Skin of body (tissue), 1 donor: ENCODE measurements at regions not wholly inside any gene's neighbourhood (a gene's known extent, or its start where the extent isn't known, plus 50 kb on each side); places are given as distances from the start of the nearest gene placed in this dataset.

ENCODE experiments used
- DNase-seq: peaks from one replicate; lab custom pipeline; 2025; lab: John Stamatoyannopoulos, UW

- DNase-seq, result no peak
Measured at GRCh38 chr3:72262736-72263135, 477.8 kb upstream of the PROK2 start.

- no peak for DNase-seq
Measured at GRCh38 chr3:72261566-72262564, 476.9 kb upstream of the PROK2 start.

- DNase-seq, result no peak
Measured at GRCh38 chr3:72260588-72260910, 475.6 kb upstream of the PROK2 start.

- DNase-seq, result no peak
Measured at GRCh38 chr3:72259755-72260587, 475.0 kb upstream of the PROK2 start.

DNA sequence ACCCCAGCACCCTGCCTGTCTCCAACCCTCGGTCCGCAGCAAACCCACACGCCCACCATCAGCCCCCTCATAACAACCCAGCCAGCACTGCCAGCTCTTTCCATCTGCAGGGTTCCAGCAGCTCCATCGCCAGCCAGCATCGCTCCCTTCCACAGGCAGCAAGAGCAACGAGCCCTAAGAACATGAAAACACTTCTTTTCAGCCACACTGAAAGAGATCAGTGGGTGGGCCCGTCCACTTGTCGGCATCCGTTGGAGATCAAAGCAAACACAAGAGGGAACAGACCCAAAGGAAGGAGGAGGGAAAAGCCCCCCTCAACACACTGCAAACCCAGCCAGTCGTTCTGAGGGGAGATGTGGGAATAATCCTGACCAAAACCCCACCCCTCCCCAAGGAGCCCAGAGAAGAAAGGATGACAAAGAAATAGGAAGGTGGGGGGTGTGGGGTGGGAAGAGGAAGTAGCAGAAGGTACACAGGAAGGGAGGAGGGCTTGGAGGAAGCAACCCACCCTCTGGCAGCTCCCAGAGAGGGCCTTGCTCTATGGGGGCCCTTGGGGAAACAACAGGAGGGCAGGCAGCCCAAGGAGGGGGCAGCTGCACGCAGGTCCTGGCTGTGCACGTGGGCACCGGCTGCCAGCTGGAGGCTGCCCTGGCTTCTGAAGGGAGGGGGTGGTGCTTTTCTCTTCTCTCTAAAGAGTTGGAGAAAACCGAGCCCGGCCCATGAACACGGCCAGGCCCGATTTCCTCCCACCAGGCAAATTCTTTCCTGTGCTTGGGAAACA, 473.6 kb upstream of the PROK2 start:
- DNase-seq, result no peak

DNA sequence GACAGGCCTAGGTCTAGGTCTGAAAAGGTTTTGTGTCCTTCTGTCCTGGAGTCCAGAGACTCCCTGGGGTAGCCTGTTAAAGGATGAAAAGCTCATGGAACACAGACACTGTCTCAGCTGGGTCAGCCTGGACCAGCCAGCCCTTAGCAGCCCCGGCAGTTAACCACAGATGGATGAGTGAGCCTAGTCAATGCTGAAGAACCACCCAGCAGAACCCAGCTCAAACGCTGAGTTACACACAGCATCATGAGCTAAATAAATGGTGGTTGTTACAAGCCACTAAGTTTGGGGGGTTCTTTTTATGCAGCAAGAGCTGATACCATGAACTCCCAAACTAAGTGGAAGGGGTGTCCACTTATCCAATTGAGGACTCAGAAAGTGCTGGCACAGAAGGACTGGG, 472.8 kb upstream of the PROK2 start:
- no peak for DNase-seq

DNA sequence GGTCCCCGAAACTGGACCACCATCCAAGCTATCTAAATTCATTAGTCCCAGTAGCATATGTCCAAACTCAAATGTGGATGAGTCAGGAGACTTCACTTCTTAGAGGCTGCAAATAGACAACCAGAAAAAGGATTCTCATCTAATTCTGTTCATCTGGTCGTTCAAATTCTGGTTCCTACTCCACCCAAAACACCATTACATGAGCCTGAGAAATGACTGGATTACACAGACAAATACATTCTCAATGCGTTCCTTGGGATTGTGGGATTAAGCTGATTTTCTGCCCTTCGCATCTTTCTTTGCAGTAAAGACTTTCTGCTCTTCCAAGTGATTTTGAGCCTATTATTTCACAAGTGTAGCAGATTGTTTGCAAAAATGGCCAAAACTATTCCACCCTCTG, 472.3 kb upstream of the PROK2 start:
- no peak for DNase-seq

GRCh38 chr3:72256716-72257115, 471.8 kb upstream of the PROK2 start:
- no peak for DNase-seq

DNA sequence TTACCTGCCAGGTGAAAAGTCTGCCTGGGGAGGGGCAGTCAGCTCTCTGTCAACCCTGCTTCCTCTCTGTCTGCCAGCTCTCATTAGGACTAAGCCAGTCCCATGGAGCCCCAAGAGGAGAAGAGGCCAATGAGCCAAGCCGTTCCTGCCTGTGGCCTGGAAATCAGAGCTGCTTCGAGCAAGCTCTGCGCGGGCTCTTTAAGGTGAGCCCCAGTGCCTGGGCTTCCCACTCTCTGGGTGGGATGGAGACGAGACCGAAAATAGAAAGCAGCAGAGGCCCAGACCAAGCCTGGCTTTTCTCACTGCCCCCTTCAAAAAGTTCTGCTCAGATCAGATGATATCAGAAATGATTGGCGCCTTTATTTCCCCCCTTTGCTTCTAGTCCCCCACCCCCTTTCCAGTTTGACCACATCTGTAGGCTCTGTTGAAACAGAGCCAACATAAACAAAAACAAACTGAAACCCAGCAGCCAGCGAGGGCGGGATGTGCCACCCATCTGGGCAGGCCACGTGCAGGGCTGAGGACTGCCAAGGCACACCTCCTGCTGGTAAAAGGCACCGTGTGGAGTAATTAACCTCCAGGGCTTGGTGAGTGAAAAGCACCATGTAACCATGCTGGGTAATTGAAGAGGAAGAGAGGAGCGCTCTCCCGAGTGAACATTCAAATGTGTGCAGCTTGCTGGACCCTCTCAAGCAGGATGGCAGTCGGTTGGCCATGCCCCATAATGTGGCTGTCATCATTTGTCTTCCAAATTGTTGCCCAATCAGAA, 471.0 kb upstream of the PROK2 start:
- DNase-seq, result peak; percentile 33

DNA sequence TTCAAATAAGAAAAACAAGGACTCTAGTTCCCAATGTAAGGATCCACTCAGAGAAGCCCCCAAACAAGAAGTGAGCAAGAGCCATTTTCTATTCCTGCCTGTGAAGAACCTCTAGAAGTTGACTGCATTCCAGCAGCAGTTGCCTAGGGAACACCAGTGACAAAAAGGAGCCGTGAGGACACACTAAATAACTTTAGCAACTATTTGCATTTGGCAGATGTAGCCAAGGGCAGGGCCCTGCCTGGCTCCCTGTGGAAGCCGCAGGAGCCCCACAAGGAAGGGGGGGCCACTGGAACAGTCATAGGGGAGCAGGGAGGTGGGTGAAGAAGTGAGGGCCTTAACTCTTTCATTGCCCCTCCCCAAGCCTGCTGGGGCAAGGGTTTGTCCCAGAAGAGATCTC, 470.2 kb upstream of the PROK2 start:
- peak; percentile 78 for DNase-seq

DNA sequence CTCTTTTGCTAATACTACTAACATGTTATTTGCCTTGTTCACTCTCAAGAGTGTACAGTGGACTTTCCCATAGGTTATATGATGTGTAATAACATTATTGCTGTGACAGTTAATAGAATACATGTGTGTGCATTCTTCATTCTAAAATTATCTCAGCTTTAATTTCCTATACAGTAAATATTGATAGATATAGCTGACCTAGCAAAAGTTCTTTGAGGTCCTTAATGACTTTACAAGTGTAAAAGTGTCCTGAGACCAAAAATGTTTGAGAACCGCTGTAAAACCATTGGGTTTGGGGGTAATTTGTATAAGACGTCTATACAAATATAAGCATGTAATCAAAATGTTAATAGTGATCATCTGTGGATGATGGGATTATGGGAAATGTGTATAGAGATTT, 469.5 kb upstream of the PROK2 start:
- DNase-seq, result no peak

DNA sequence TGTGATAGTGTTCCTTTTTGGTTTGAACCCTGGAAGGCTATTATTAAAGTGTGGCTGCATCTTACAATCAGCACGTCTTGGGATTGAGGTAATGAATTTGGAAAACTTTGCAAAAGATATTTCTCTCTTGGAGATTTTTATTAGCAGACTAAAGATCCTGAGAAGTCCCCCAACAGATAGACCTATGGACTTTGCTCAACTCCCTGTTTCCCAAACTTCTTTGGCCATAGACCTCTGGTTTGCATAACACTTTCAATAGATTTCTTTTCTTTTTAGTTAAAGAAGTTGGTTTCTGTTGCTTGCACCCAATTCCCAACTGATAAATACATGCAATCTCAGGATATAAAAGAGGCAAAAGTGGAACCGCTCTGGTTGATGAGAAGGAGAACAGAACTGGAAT, 465.8 kb upstream of the PROK2 start:
- no peak for DNase-seq

DNA sequence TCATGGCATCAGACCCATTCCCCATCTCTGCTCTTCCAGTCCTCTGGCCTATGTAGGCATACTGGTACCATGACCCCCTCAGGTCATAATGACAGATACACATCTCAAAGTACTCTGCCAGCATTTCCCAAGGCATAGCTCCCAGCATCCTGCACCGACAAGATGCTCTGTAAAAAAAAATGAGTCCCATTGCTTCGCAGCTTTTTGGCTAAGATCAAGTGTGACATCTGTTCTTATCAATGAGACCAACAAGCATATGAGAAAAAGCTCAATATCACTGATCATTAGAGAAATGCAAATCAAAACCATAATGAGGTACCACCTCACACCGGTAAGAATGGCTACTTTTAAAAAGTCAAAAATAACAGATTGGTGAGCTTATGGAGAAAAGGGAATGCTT, 463.9 kb upstream of the PROK2 start:
- DNase-seq, result no peak

DNA sequence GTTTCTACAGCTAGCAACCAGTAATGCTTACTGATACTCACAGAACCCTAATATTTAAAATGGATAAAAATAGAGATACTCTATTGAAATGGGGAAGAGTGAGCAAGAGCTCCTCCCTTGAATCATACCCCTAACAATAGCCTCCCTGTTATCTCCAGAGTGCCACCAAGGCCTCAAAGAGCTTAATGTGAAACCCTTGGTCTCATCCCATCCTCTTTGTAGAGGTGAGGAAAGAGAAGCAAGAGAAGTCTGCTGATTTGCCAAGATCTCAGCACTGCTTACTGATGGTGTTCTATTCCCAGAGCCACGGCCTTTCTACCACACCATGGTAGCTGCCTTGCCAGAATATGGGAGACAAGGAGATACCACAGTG, 463.4 kb upstream of the PROK2 start:
- DNase-seq, result no peak

DNA sequence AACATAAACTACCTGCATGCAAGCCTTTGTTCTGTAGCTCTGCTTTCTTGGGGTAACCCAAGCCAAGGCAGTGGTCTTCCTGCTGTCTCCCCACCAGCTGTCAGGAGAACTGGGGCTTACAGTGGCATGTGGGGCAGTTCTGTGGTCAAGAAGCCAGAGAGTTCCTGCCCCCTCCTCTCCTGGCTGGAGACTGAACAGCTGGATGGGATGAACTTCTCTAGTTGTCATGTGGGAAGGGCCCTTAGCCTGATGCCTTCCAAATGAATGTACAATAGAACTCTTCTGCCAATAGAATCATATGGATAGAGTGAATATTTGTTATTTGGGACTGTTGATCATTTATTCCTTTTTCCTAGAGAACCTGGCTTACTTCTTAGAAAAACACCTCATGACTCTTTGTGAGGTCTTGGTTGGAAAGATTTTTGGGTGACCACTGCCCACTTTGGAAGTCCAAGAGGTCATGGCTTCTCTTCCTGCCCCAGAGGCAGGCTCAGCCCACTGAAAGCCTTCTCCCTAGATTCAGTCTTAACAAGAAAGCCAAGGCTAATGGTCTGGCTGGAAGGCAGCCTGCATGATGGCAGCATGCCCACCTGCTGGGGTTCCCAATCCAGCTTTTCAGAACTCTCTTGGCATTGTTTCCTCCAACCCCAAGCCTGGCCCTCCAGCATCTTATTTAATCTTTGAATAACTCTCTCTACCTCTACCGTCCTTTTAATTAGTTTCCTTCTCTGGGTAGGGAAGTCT, 462.9 kb upstream of the PROK2 start:
- DNase-seq, result no peak

DNA sequence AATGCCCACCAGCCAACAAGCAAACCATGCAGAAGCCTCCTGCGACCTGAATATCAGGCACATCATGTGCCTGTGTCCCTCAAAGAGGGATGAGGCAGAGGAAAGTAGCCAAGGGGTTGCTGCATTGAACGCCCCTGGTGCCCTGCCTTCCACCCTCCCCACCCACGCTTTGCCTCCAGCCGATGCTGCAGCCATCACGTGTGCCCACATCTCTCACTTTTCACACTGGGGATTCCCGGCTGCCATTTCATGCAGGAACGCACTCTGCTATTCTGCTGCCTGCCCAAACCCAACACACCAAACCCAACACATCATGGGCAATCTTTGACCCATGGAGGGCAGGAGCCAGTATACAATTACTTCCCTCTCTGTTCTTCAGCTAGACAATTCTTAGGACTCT, 462.2 kb upstream of the PROK2 start:
- no peak for DNase-seq

DNA sequence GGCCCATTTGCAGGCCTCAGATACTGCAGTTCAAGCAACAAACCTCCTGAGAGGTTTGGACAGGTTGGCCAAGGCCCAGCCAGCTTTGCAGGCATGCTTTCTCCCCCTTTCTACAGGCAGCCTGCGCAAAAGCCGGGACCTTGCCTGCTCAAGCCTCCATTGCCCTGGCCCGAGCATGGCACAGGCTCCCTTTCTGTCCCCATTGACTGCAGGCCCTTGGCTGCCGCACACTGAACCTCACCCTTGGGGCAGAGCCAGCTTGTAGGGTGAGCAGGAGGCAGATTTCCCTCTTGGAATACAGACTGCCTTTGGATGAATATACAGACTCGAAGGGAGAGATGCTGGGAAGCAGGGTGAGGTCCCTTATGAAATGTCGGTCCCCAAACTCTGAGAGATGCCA, 461.7 kb upstream of the PROK2 start:
- DNase-seq, result no peak

DNA sequence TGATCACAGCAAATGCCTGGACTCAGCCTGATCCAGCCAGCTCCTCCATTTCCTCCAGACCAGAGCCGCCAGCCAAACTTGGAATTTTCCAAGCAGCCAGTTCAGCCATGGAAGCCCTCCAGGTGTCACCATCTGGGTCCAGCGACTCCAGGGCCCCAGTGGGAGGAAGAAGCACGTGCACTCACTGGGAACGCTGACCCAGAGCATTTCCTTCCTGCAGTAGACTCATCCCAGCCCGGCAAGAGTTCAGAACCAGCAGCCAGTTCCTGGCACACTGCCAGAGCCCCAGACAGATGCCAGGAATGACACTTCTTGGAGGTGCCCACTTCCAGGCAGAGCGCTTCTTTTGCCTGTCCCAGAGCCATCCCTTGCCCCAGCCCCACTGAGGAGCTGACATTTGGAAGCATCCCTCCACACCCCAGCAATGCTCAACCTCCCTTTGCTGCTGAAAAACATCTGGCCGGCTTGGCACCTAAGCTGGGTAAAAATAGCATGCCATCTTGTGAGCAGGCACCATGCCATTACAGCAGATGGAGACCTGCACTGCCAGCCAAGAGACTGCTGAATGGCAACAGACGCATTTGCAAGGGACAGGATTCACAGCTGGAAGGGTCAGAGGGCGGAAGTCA, 460.3 kb upstream of the PROK2 start:
- no peak for DNase-seq

DNA sequence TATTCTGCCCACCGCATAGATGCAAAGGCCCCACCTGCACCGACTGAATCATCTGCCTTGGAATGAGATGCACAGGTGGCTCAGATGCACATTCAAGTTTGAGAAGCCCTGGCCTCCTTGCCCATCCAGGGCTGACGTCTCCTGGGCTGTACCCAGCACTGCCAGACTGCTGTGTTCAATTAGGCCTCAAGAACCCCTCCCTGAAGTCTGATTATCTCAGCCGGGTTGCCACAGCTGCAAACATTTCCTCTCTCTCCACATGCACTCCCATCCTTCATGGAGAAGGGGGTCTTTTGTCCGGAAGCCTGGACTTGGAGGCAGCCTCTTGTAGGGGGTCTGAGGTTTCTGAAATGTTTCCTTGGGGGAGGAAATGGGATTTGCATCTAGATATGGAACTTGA, 459.4 kb upstream of the PROK2 start:
- DNase-seq, result no peak

GRCh38 chr3:72242326-72242725, 457.4 kb upstream of the PROK2 start:
- no peak for DNase-seq
